Hepatocyte (in vitro differentiated cells): ENCODE measurements at regions not wholly inside any gene's neighbourhood (a gene's known extent, or its start where the extent isn't known, plus 50 kb on each side); places are given as distances from the start of the nearest gene placed in this dataset.

Experiments
- EZH2 ChIP-seq: fragments of 200-600 bp; sonication (generic); IDR thresholded peaks from 2 replicates; pipeline ENCODE4 v1.6.1; 2016; ENCODE audit warnings: antibody characterized with exemption, mild to moderate bottlenecking, borderline replicate concordance
- EZH2phosphoT487 ChIP-seq: fragments of 200-600 bp; sonication (generic); IDR thresholded peaks from one replicate; pipeline ENCODE4 v1.6.1; 2018; ENCODE audit warnings: antibody characterized with exemption, mild to moderate bottlenecking, low read depth, moderate library complexity; ENCODE audit not compliant: unreplicated experiment, severe bottlenecking
- TF ChIP-seq, protein P1 (sequence below): fragments of 200-600 bp; sonication (generic); IDR thresholded peaks from 2 replicates; pipeline ENCODE4 v1.5.1; 2016; ENCODE audit warnings: antibody characterized with exemption, mild to moderate bottlenecking; ENCODE audit not compliant: poor library complexity

DNA sequence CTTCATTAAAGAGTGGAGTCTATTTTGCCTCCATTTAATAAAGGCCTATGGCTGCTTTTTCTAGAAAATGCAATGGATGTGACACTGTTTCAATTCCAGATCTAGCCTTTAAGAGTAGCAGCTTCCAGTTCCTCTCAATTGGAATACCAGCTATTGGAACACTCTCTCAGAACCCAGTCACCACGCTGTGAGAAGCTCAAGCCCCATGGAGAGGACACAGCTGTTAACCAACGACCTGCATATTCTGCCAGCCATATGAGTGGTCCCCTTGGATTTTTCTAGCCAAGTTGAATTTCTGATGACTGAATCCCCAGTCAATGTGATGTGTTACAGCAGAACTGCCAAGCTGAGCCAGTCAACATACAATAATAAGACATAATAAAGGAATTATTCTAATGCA, 131.8 kb downstream of the TMTC3 start:
- TF ChIP-seq, protein P1, sequence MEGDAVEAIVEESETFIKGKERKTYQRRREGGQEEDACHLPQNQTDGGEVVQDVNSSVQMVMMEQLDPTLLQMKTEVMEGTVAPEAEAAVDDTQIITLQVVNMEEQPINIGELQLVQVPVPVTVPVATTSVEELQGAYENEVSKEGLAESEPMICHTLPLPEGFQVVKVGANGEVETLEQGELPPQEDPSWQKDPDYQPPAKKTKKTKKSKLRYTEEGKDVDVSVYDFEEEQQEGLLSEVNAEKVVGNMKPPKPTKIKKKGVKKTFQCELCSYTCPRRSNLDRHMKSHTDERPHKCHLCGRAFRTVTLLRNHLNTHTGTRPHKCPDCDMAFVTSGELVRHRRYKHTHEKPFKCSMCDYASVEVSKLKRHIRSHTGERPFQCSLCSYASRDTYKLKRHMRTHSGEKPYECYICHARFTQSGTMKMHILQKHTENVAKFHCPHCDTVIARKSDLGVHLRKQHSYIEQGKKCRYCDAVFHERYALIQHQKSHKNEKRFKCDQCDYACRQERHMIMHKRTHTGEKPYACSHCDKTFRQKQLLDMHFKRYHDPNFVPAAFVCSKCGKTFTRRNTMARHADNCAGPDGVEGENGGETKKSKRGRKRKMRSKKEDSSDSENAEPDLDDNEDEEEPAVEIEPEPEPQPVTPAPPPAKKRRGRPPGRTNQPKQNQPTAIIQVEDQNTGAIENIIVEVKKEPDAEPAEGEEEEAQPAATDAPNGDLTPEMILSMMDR = no peak
- TF ChIP-seq EZH2 = no peak
- no peak for TF ChIP-seq EZH2phosphoT487
